ENCODE measurements at regions not wholly inside any gene's neighbourhood (a gene's known extent, or its start where the extent isn't known, plus 50 kb on each side); places are given as distances from the start of the nearest gene placed in this dataset.

DNA sequence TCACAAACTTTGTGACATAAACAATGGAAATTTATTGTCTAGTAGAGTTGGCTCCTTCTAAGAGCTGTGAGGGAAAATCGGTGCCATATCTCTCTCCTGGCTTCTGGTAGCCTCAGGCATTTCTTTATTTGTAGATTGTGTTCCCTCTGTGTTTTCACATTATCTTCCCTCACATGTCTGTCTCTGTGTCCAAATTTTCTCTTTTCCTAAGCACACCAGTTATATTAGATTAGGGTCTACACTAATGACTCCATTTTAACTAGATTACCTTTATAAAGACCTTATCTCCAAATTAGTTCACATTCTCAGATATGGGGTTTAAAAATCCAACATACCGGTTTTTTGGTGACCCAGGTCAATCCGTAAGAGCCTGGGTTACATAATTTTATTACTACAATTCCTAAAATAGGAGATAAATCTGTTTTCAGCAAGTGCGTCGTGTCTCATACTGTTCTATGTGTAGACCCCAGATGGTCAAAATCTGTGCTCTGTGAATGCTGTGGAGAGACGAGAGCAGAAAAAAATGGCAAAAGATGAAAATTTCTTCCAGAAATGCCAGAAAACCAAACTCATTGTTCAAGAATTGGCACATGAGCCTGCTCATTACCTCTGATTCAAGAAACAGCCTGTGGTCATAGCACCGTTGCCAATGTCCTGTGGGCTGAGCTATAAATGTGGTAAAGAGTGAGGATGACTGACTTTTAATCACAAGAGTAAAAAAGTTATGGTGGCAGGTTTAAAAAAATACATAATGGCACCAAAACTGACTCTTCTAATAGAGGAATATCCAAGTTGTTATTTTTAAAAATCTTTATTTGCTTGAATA lies 574.7 kb downstream of the PCDH7 start:
- peak; percentile 75 for TF ChIP-seq GATA2 (IDR thresholded peaks at IDR 0.05; ENCODE audit: low read depth, low read length)
- peak; percentile 80 for TF ChIP-seq GATA3 (IDR thresholded peaks at IDR 0.05; ENCODE audit: low read depth, low read length)

DNA sequence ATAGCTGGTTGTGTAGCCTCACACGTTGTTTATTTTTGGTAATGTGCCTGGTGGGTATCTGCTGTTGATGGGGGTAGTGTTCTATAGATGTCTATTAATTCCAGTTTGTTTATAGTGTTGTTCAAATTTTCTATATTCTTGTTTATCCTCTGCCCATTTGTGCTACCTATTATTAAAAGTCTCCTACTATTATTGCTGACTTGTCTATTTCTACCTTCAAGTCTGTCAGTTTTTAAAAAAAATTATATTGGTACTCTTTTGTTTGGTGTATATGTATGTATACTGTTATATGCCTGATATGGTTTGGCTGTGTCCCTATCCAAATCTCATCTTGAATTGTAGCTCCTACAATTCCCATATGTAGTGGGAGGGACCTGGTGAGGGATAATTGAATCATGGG lies 578.6 kb downstream of the PCDH7 start:
- TF ChIP-seq GATA2 (IDR thresholded peaks at IDR 0.05; ENCODE audit: low read depth, low read length) (no peak), GATA3 (IDR thresholded peaks at IDR 0.05; ENCODE audit: low read depth, low read length) (no peak)

DNA sequence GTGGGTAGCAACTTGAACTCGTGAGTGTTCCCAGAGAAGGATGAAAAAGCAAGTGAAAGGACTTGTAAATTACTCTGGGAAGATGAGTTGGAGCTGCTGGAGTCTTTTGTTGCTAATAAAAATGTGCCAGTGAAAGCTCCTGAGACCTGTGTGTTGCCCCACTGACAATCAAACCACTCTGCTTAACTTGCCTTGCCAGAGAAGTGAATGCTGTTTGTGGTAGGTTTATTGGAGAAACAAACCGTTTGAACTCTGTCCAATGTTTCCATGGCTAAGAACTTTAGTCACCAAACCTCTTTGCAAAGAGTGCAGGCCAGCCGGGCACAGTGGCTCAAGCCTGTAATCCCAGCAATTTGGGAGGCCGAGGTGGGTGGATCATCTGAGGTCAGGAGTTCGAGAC lies 586.9 kb downstream of the PCDH7 start:
- TF ChIP-seq GATA3 (IDR thresholded peaks at IDR 0.05; ENCODE audit: low read depth, low read length) (no peak), GATA2 (IDR thresholded peaks at IDR 0.05; ENCODE audit: low read depth, low read length) (no peak)

DNA sequence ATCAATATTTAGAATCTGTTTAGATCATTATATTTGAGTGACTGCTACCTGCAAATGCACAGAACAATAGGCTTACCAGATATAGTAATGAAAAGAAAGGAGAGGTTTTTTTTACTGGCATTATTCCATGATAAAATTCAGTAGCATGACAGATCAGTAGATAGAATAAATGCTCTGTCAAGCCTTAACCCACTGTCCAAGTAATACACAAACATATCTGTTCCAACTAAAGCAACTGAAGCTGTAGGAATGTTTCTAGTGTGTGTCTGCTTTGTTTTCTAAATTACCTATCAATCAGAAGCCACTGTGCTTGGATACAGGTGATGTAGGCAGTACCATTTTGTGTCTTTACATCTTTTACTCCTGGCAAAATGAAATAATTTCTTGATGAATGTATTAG lies 604.6 kb downstream of the PCDH7 start:
- TF ChIP-seq GATA2 (IDR thresholded peaks at IDR 0.05; ENCODE audit: low read depth, low read length) (no peak), GATA3 (IDR thresholded peaks at IDR 0.05; ENCODE audit: low read depth, low read length) (no peak)

DNA sequence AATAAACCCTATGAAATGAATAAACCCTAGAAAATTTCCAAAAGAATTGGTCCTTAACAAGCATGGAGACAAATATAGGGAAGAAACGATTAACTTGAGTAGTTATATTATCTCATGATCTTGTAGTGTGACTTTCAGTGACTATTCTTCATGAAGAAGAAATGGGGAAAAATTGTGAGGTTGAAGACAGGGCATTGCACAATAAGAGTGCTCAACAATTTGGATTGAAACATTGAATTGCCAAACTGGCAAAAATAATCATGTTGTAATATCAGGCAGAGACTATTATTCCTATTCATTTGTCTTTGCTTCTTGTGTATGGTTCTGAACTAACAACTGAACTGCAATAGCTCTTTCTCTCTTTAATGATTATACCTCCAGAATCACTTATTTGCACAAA lies 605.1 kb downstream of the PCDH7 start:
- TF ChIP-seq GATA3 (IDR thresholded peaks at IDR 0.05; ENCODE audit: low read depth, low read length) (no peak), GATA2 (IDR thresholded peaks at IDR 0.05; ENCODE audit: low read depth, low read length) (no peak)

DNA sequence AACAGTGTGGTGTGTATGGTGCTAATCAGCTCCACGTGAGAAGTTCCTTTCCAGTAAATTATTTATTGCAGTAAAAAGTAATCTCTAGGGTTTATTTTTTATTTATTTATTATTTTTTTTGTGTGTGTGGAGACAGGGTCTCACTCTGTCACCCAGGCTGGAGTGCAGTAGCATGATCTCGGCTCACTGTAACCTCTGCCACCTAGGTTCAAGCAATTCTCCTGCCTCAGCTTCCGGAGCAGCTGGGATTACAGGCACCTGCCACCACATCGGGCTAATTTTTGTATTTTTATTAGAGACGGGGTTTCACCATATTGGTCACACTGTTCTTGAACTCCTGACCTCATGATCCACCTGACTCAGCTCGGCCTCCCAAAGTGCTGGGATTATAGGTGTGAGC lies 606.9 kb downstream of the PCDH7 start:
- TF ChIP-seq GATA2 (IDR thresholded peaks at IDR 0.05; ENCODE audit: low read depth, low read length) (no peak), GATA3 (IDR thresholded peaks at IDR 0.05; ENCODE audit: low read depth, low read length) (no peak)

DNA sequence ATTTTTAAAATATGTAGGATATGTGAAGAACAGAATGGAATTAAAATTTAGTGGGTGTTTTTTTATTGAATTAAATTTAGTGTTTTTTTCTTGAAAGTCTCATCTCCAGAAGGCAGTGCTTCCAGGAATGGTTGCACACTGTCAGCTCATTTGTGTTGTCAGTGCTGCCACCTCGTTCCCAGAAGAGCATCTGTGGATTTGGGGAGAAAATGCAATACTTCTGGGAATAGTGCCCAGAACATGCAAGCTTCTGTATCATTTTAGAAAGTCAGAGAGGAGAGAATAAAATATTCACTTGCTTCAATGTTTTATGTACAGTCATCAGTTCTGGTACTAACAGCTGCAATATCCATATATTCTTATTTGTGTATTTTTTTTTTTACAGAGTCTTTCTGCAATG lies 608.8 kb downstream of the PCDH7 start:
- TF ChIP-seq GATA2 (IDR thresholded peaks at IDR 0.05; ENCODE audit: low read depth, low read length) = no peak
- TF ChIP-seq GATA3 (IDR thresholded peaks at IDR 0.05; ENCODE audit: low read depth, low read length) = no peak

DNA sequence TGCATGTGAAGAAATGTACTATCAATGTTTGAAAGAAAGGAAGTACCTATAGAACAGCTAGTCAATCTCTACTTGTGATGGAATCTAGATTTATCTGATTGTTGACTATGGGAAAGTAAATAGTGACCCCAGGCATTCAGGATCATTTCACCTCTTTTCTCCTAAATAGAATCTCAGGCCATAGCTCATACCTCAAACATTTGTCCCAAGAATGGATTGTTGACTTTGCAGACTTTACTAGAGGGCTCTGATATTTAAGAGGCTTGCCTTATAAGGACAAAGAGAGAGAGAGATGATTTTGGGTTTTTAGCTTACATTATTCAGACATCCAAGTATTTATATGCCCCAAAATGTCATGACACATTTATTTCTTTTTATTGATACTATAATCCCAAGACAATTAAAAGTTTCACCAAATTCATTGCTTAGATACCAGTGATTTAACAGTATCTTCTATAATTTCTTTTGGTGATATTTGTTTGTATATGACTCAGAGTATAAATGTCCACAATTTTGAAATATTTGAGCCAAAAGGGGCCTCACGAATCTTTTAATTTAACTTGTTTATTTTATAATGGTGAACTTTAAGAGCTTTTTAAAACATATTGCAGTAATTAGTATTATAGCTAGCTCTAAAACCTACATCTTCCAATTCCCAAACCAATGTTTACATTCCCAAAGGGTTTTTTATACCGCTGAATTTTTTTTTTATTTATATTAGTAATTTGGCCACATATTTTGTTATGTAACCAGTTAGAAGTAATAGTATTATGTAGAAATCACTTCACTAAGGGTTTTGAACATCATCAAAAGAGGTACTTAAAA lies 614.1 kb downstream of the PCDH7 start:
- TF ChIP-seq GATA2 (IDR thresholded peaks at IDR 0.05; ENCODE audit: low read depth, low read length) = no peak
- no peak for TF ChIP-seq GATA3 (IDR thresholded peaks at IDR 0.05; ENCODE audit: low read depth, low read length)

DNA sequence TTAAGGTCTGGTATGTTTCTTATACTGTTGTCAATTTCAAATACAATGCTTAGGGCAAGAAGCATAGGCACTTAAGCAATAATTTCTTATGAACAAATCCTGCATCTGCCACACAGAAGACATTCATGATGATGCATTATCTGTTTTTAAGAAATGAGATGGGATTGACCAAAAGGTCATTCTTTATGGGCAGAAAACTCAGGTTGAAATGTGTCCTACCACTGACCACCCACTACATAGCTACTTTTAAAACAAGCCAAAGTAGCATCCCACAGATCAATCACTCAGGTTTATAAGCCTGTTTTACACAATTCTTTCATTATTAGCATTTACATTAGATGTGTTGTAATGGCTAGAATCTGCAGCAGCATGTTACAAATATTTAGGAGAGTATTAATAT lies 617.8 kb downstream of the PCDH7 start:
- TF ChIP-seq GATA3 (IDR thresholded peaks at IDR 0.05; ENCODE audit: low read depth, low read length) = no peak
- no peak for TF ChIP-seq GATA2 (IDR thresholded peaks at IDR 0.05; ENCODE audit: low read depth, low read length)

DNA sequence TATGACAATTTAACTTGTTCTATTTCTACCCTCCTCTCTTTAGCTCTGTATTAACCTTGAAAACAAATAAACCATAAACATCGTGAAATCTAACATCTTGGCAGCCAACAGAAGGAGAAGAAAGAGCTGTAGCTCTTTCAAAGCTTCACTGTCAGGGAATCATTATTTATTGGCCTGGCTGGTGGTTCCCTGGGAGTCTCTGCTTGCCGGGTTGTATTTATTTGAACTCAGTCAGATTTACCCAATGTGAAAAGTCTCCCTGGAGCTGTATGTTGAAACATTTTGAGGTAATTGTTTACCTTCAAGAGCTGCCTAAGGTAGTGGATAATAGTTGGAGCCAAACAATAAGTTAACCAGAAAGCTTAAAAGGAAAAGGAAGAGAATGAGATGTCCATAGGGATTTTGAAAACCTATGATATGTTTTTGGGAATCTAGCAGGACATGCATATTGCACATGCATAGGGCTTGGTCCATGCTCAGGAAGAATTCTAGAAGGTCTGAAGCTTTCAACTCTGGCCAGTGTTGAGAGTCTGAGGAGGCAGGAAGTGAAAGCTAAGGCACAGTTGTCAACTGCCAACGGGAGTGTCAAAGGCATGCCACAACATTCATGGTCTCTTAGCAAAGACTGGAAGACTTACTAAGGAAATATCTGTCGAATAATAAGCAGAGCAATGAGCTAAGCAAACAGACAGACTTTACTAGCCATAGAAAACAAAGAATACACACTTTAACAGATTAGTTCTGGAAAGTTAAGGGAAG lies 621.6 kb downstream of the PCDH7 start:
- TF ChIP-seq GATA2 (IDR thresholded peaks at IDR 0.05; ENCODE audit: low read depth, low read length) (no peak), GATA3 (IDR thresholded peaks at IDR 0.05; ENCODE audit: low read depth, low read length) (no peak)

DNA sequence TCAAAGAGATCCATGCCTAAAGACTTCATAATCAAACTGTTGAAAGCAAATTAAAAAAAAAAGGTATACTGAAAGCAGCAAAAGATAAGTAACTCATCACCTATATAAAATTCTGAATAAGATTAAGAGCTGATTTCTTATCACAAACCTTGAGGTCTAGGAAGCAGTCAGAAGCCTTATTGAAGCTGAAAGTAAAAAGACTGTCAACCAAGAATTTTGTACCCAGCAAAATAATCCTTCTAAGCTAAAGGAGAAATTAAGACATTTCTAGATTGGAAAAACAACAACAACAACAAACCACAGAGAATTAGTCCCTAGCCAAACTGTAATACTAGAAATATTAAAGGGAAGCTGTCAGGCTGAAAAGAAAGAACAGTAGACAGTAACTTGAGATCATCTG lies 622.9 kb downstream of the PCDH7 start:
- no peak for TF ChIP-seq GATA3 (IDR thresholded peaks at IDR 0.05; ENCODE audit: low read depth, low read length)
- no peak for TF ChIP-seq GATA2 (IDR thresholded peaks at IDR 0.05; ENCODE audit: low read depth, low read length)

DNA sequence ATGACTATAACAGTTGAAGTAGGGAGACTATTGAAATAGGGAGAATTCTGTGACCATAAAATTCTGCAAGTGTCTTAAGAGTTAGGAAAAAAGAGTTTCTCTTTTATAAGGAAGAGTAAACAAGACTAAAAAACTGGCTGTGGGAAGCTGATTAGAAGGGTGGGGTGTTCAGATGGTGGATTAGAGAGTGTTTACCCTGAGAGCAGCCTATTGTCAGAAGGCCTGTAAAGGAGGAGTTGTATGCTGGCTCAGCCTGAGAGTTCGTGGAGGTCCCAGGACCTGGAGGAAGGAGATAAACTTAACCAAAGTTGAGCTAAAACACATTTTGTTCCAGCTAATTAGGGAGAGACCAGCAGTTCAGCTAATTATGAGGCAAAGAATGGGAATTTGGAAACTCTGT lies 629.7 kb downstream of the PCDH7 start:
- TF ChIP-seq GATA2 (IDR thresholded peaks at IDR 0.05; ENCODE audit: low read depth, low read length) (no peak), GATA3 (IDR thresholded peaks at IDR 0.05; ENCODE audit: low read depth, low read length) (no peak)

DNA sequence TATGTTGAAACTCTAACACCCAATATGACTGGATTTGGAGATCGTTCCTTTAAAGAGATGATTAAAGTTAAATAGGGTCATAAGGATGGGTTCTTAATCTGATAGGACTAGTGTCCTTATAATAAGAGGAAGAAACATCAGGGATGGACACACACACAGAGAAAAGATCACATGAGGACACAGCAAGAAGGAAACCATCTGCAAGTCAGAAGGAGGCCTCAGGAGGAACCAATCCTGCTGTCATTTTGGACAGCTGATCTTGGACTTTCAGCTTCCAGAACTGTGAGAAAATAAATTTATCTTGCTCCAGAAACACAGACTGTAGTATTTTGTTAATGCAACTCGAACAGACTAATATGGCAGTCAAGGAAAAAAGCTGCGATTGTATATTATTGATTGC lies 631.5 kb downstream of the PCDH7 start:
- no peak for TF ChIP-seq GATA2 (IDR thresholded peaks at IDR 0.05; ENCODE audit: low read depth, low read length)
- TF ChIP-seq GATA3 (IDR thresholded peaks at IDR 0.05; ENCODE audit: low read depth, low read length) = no peak

DNA sequence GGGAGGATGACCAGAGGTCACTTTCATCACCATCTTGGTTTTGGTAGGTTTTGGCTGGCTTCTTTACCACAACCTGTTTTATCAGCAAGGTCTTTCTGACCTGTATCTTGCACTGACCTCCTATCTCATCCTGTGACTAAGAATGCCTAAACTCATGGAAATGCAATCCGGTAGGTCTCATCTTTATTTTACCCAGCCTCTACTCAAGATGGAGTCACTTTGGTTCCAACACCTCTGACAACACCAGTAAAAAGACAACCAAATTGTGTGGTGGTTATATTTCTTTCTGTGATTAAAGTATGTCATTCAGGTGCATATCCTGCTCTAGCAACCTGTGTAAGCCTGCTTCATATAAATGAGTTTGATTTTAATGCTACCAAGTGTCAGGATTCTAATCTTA lies 636.7 kb downstream of the PCDH7 start:
- TF ChIP-seq GATA3 (IDR thresholded peaks at IDR 0.05; ENCODE audit: low read depth, low read length) (no peak), GATA2 (IDR thresholded peaks at IDR 0.05; ENCODE audit: low read depth, low read length) (no peak)

Data from SH-SY5Y (cell line).